Neural cell (in vitro differentiated cells): ENCODE measurements at regions not wholly inside any gene's neighbourhood (a gene's known extent, or its start where the extent isn't known, plus 50 kb on each side); places are given as distances from the start of the nearest gene placed in this dataset.

Source experiments
- H2AFZ ChIP-seq: fragments of 200-600, 300-800 bp; sonication (generic), shearing (Covaris generic); 2 replicates; pipeline ENCODE4 v1.6.0; 2014; ENCODE audit warnings: low read depth, mild to moderate bottlenecking, antibody characterized with exemption, low read length, moderate library complexity
- H3F3A ChIP-seq: fragments of 200-600 bp; shearing (Covaris generic); 2 replicates; pipeline ENCODE4 v1.6.1; 2016; ENCODE audit warnings: mild to moderate bottlenecking, moderate library complexity, mixed read lengths, antibody characterized with exemption, low read length; ENCODE audit not compliant: insufficient read depth, poor library complexity, severe bottlenecking
- H3K27ac ChIP-seq: fragments of 200-600, 300-800 bp; sonication (generic), shearing (Covaris generic); 2 replicates; pipeline ENCODE4 v1.5.1; 2014; ENCODE audit warnings: mild to moderate bottlenecking, low read length, moderate library complexity
- H3K27me3 ChIP-seq: fragments of 300-800, 200-600 bp; sonication (generic), shearing (Covaris generic); 2 replicates; pipeline ENCODE4 v1.6.0; 2014; ENCODE audit warnings: mild to moderate bottlenecking, low read depth, low read length, moderate library complexity; ENCODE audit not compliant: insufficient read depth
- H3K36me3 ChIP-seq: fragments of 300-800, 200-600 bp; sonication (generic), shearing (Covaris generic); 2 replicates; pipeline ENCODE4 v1.5.1; 2014; ENCODE audit warnings: mild to moderate bottlenecking, antibody characterized with exemption, low read length, moderate library complexity; ENCODE audit not compliant: insufficient read depth
- H3K4me2 ChIP-seq: fragments of 300-800, 200-600 bp; sonication (generic), shearing (Covaris generic); 2 replicates; pipeline ENCODE4 v1.6.0; 2014; ENCODE audit warnings: mild to moderate bottlenecking, low read length
- H3K4me3 ChIP-seq: fragments of 300-800, 200-600 bp; sonication (generic), shearing (Covaris generic); 2 replicates; pipeline ENCODE4 v1.5.1; 2014; ENCODE audit warnings: mild to moderate bottlenecking, low read length, moderate library complexity
- H3K79me2 ChIP-seq: fragments of 200-600 bp; shearing (Covaris generic); replicated peaks from 2 replicates; pipeline ENCODE4 v1.6.0; 2014; ENCODE audit warnings: mild to moderate bottlenecking, low read length, moderate library complexity; ENCODE audit not compliant: insufficient read depth
- H3K9ac ChIP-seq: fragments of 300-800, 200-600 bp; sonication (generic), shearing (Covaris generic); 2 replicates; pipeline ENCODE4 v1.6.1; 2016; ENCODE audit warnings: mild to moderate bottlenecking, low read length, mixed read lengths
- H3K9me2 ChIP-seq: fragments of 200-600 bp; shearing (Covaris generic); 2 replicates; pipeline ENCODE4 v1.6.1; 2016; ENCODE audit warnings: mild to moderate bottlenecking, low read length, mixed read lengths; ENCODE audit not compliant: insufficient read depth
- H3K9me3 ChIP-seq: fragments of 200-600, 300-800 bp; sonication (generic), shearing (Covaris generic); 2 replicates; pipeline ENCODE4 v1.6.1; 2016; ENCODE audit warnings: mild to moderate bottlenecking, mixed run types, low read length, moderate library complexity, mixed read lengths
- H4K20me1 ChIP-seq: fragments of 200-600 bp; shearing (Covaris generic); 2 replicates; pipeline ENCODE4 v1.6.1; 2016; ENCODE audit warnings: mild to moderate bottlenecking, mixed run types; ENCODE audit not compliant: insufficient read depth
- CTCF ChIP-seq: fragments of 450-650 bp; IDR thresholded peaks from 2 replicates; pipeline ENCODE4 v1.5.1; 2014; ENCODE audit warnings: antibody characterized with exemption, mild to moderate bottlenecking, moderate library complexity; ENCODE audit not compliant: poor library complexity, severe bottlenecking
- EP300 ChIP-seq: fragments of 450-650 bp; conservative IDR thresholded peaks from 2 replicates; pipeline ENCODE4 v1.6.1; 2014; ENCODE audit warnings: antibody characterized with exemption, mild to moderate bottlenecking, moderate library complexity; ENCODE audit not compliant: poor library complexity, severe bottlenecking
- EZH2 ChIP-seq: fragments of 200-600, 300-800 bp; shearing (Covaris generic), sonication (generic); IDR thresholded peaks from 2 replicates; pipeline ENCODE4 v1.6.1; 2014; ENCODE audit warnings: antibody characterized with exemption, low read length, borderline replicate concordance, mild to moderate bottlenecking; ENCODE audit not compliant: insufficient read depth, poor library complexity, severe bottlenecking
- MXI1 ChIP-seq: fragments of 450-650 bp; conservative IDR thresholded peaks from 2 replicates; pipeline ENCODE4 v1.6.1; 2014; ENCODE audit warnings: antibody characterized with exemption, mild to moderate bottlenecking; ENCODE audit not compliant: poor library complexity, severe bottlenecking
- POLR2AphosphoS5 ChIP-seq: IDR thresholded peaks from 2 replicates; pipeline ENCODE4 v1.6.1; 2012
- RAD21 ChIP-seq: fragments of 450-650 bp; conservative IDR thresholded peaks from 2 replicates; pipeline ENCODE4 v1.6.1; 2014; ENCODE audit warnings: antibody characterized with exemption, mild to moderate bottlenecking, moderate library complexity
- REST ChIP-seq: IDR thresholded peaks from 2 replicates; pipeline ENCODE4 v1.6.1; 2012; ENCODE audit warnings: borderline replicate concordance
- SMC3 ChIP-seq: fragments of 450-650 bp; conservative IDR thresholded peaks from 2 replicates; pipeline ENCODE4 v1.6.1; 2014; ENCODE audit warnings: antibody characterized with exemption, mild to moderate bottlenecking, moderate library complexity; ENCODE audit not compliant: poor library complexity
- TAF1 ChIP-seq: IDR thresholded peaks from 2 replicates; pipeline ENCODE4 v1.6.1; 2012; ENCODE audit warnings: low read depth

GRCh38 chr14:95402176-95402575 is 82.5 kb upstream of the CLMN start:
- H3K4me3 ChIP-seq, result no peak overlapping the region
- H3K27ac ChIP-seq, result no peak overlapping the region
- H3K9me3 ChIP-seq, result no peaks in the 10 kb centered on the region
- no peak overlapping the region for H2AFZ ChIP-seq
- H3K27me3 ChIP-seq, result no peaks in the 10 kb centered on the region
- H3K36me3 ChIP-seq, result no peaks in the 10 kb centered on the region
- H3K4me2 ChIP-seq, result no peak overlapping the region
- no peaks in the 10 kb centered on the region for H4K20me1 ChIP-seq
- no peaks in the 10 kb centered on the region for H3K79me2 ChIP-seq
- no peaks in the 10 kb centered on the region for H3K9me2 ChIP-seq
- H3F3A ChIP-seq, result no peaks in the 10 kb centered on the region
- TF ChIP-seq TAF1 (no peak), SMC3 (no peak), CTCF (no peak), RAD21 (no peak), MXI1 (no peak), POLR2AphosphoS5 (no peak), REST (no peak), EP300 (no peak), EZH2 (no peak)
- no peak overlapping the region for H3K9ac ChIP-seq

GRCh38 chr14:95398630-95399547 is 79.2 kb upstream of the CLMN start:
- Histone ChIP-seq H3K4me3 (no peak overlapping the region), H2AFZ (no peak overlapping the region), H3K4me2 (no peak overlapping the region), H3K27me3 (no peaks in the 10 kb centered on the region), H3K9me3 (no peaks in the 10 kb centered on the region), H3K27ac (no peak overlapping the region), H3F3A (no peaks in the 10 kb centered on the region), H3K36me3 (no peaks in the 10 kb centered on the region), H4K20me1 (no peaks in the 10 kb centered on the region), H3K9me2 (no peaks in the 10 kb centered on the region), H3K79me2 (no peaks in the 10 kb centered on the region), H3K9ac (no peak overlapping the region)
- TF ChIP-seq EZH2 (no peak), POLR2AphosphoS5 (no peak), RAD21 (no peak), EP300 (no peak), REST (no peak), TAF1 (no peak), CTCF (no peak), MXI1 (no peak), SMC3 (no peak)
